ENCODE measurements at regions not wholly inside any gene's neighbourhood (a gene's known extent, or its start where the extent isn't known, plus 50 kb on each side); places are given as distances from the start of the nearest gene placed in this dataset.

DNA sequence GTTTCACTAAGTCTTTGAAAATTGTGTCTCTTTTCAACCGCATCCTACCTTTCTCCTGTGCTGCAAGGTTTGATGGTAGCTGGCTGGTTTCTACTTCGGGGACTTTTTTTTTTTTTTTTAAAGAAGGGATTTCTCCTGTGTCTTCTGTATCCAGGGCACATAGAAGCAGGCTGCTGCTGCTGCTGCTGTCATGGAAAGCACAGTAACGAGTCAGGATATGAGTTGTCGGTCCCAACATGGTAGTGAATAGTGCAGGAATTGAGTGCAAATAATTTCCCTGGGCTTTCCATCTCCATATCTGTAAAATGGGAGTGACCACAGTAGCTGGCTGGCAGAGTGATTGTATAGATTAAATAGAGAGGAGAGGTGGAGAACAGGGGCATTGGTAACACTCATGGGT, 118.3 kb upstream of the NAV2 start:
- Histone ChIP-seq H2AFZ (ENCODE audit: low read length) (no peak overlapping the region), H2AK5ac (ENCODE audit: low read depth, low read length) (no peak overlapping the region), H2BK5ac (ENCODE audit: low read length) (no peak overlapping the region), H3K36me3 (replicated peaks in 1 of 2; ENCODE audit: control insufficient read depth in 2 of 2, insufficient read depth in 2 of 2, low read length in 2 of 2) (no peaks in the 10 kb centered on the region), H3K4ac (ENCODE audit: low read length) (no peak overlapping the region), H3K79me1 (ENCODE audit: low read depth, low read length) (no peaks in the 10 kb centered on the region), H4K91ac (ENCODE audit: low read depth, low read length, poor library complexity) (no peak overlapping the region), H3K23ac (ENCODE audit: low read depth, low read length, poor library complexity) (no peak overlapping the region), H2BK120ac (ENCODE audit: low read depth, low read length) (no peak overlapping the region), H3K4me2 (ENCODE audit: insufficient read depth, low read length, poor library complexity, severe bottlenecking) (no peak overlapping the region), H4K8ac (ENCODE audit: low read depth, low read length) (no peak overlapping the region), H3K14ac (ENCODE audit: low read length) (no peak overlapping the region), H2BK15ac (ENCODE audit: low read length) (no peak overlapping the region), H3K4me3 (ENCODE audit: low read length in 2 of 2) (no peak overlapping the region), H2BK12ac (ENCODE audit: low read length) (no peak overlapping the region), H3K27me3 (ENCODE audit: control insufficient read depth in 3 of 3, insufficient read depth in 3 of 3, low read depth in 1 of 3, low read length in 3 of 3) (no peaks in the 10 kb centered on the region), H3K9ac (ENCODE audit: low read depth, low read length, poor library complexity) (no peak overlapping the region), H3K27ac (replicated peaks; ENCODE audit: low read length) (no peak overlapping the region), H3K4me1 (ENCODE audit: control insufficient read depth in 2 of 2, insufficient read depth in 1 of 2, low read depth in 1 of 2, low read length in 2 of 2) (peaks cover 2 to 4% of the 10 kb centered on the region in 2 donors), H3K18ac (ENCODE audit: low read length) (no peak overlapping the region), H3K9me3 (replicated peaks in 1 of 2; ENCODE audit: control insufficient read depth in 2 of 2, insufficient read depth in 1 of 2, low read depth in 1 of 2, low read length in 2 of 2) (no peaks in the 10 kb centered on the region)
- no CpG with 5 or more reads among the region's 4 CpGs for WGBS, 2 donors (ENCODE audit: extremely low coverage in 2 of 2, insufficient read length in 2 of 2, insufficient replicate concordance in 1 of 2)
- no peak for DNase-seq (ENCODE audit: low spot score)

DNA sequence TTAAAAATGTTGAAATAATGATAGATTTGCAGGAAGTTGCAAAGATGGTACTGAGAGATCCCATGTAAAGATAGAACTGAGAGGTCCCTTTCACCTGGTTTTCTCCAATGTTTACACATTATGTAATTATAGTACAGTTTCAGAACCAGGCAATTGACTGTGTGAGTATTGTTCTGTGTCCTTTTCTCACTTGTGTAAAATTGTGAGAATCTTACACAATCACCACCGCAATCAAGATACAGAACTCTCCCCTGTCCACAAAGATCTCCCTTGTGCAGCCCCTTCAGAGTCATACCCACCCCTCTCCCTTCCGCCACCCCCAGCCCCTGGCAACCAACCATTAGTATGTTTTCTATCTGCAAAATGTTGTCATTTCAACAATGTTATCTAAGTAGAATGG, 119.8 kb upstream of the NAV2 start:
- WGBS, 2 donors (ENCODE audit: extremely low coverage in 2 of 2, insufficient read length in 2 of 2, insufficient replicate concordance in 1 of 2) = no CpG with 5 or more reads among the region's 2 CpGs
- H3K4ac ChIP-seq (ENCODE audit: low read length) = no peak overlapping the region
- no peak overlapping the region for H3K18ac ChIP-seq (ENCODE audit: low read length)
- H3K4me3 ChIP-seq (ENCODE audit: low read length in 2 of 2) = no peak overlapping the region
- no peak overlapping the region for H3K4me2 ChIP-seq (ENCODE audit: insufficient read depth, low read length, poor library complexity, severe bottlenecking)
- H2BK15ac ChIP-seq (ENCODE audit: low read length) = no peak overlapping the region
- peaks cover 0 to 1% of the 10 kb centered on the region in 2 donors for H3K4me1 ChIP-seq (ENCODE audit: control insufficient read depth in 2 of 2, insufficient read depth in 1 of 2, low read depth in 1 of 2, low read length in 2 of 2)
- H2BK120ac ChIP-seq (ENCODE audit: low read depth, low read length) = no peak overlapping the region
- no peak overlapping the region for H2BK12ac ChIP-seq (ENCODE audit: low read length)
- no peak overlapping the region for H3K27ac ChIP-seq (replicated peaks; ENCODE audit: low read length)
- H2AFZ ChIP-seq (ENCODE audit: low read length) = no peak overlapping the region
- no peak for DNase-seq (ENCODE audit: low spot score)
- no peaks in the 10 kb centered on the region for H3K9me3 ChIP-seq (replicated peaks in 1 of 2; ENCODE audit: control insufficient read depth in 2 of 2, insufficient read depth in 1 of 2, low read depth in 1 of 2, low read length in 2 of 2)
- no peaks in the 10 kb centered on the region for H3K79me1 ChIP-seq (ENCODE audit: low read depth, low read length)
- no peak overlapping the region for H3K14ac ChIP-seq (ENCODE audit: low read length)
- no peak overlapping the region for H2BK5ac ChIP-seq (ENCODE audit: low read length)
- no peak overlapping the region for H4K8ac ChIP-seq (ENCODE audit: low read depth, low read length)
- no peak overlapping the region for H3K23ac ChIP-seq (ENCODE audit: low read depth, low read length, poor library complexity)
- no peaks in the 10 kb centered on the region for H3K36me3 ChIP-seq (replicated peaks in 1 of 2; ENCODE audit: control insufficient read depth in 2 of 2, insufficient read depth in 2 of 2, low read length in 2 of 2)
- no peak overlapping the region for H4K91ac ChIP-seq (ENCODE audit: low read depth, low read length, poor library complexity)
- no peaks in the 10 kb centered on the region for H3K27me3 ChIP-seq (ENCODE audit: control insufficient read depth in 3 of 3, insufficient read depth in 3 of 3, low read depth in 1 of 3, low read length in 3 of 3)
- H3K9ac ChIP-seq (ENCODE audit: low read depth, low read length, poor library complexity) = no peak overlapping the region
- no peak overlapping the region for H2AK5ac ChIP-seq (ENCODE audit: low read depth, low read length)

DNA sequence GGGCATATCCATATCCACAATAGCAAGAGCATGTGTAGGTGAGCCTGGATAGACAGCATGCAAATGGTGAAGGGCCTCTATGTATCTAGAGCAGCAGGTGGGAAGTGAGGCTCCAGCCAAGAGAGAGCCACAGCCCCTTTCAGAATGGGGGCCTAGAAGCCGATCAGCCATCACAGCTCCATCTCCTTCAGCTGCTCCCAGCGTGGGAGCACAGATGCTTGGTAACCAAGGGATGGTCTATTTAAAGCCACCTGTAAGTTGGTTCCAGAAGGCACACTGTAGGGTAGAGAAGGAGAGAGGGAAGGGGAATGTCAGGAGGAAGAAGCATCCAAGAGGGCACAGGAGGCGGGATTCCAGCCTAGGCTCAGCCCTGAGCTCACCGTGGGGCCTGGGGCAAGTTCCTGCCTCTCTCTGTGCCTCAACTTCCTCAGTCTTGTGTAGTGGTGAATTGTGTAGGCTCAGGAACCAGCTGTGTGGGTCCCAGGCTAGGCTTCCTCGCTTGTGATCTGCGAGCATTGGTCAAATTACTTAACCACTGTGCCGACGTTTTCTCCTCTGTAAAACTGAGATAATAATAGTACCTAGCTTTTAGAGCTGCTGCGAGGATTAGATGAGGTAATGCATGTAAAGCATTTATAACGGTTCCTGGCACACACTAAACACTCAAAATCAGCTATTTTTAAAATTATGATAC, 122.9 kb upstream of the NAV2 start:
- Histone ChIP-seq H3K4me3 (ENCODE audit: low read length in 2 of 2) (peak overlapping the region in 1 of 2 donors; percentile 2), H3K36me3 (replicated peaks in 1 of 2; ENCODE audit: control insufficient read depth in 2 of 2, insufficient read depth in 2 of 2, low read length in 2 of 2) (peaks cover 0 to 2% of the 10 kb centered on the region in 2 donors), H2AK5ac (ENCODE audit: low read depth, low read length) (no peak overlapping the region), H3K14ac (ENCODE audit: low read length) (peak overlapping the region; percentile 3), H3K4ac (ENCODE audit: low read length) (no peak overlapping the region), H4K8ac (ENCODE audit: low read depth, low read length) (no peak overlapping the region), H2BK12ac (ENCODE audit: low read length) (no peak overlapping the region), H3K27me3 (ENCODE audit: control insufficient read depth in 3 of 3, insufficient read depth in 3 of 3, low read depth in 1 of 3, low read length in 3 of 3) (no peaks in the 10 kb centered on the region), H3K18ac (ENCODE audit: low read length) (peak overlapping the region; percentile 13), H3K9me3 (replicated peaks in 1 of 2; ENCODE audit: control insufficient read depth in 2 of 2, insufficient read depth in 1 of 2, low read depth in 1 of 2, low read length in 2 of 2) (peaks cover 0 to 7% of the 10 kb centered on the region in 2 donors), H2BK120ac (ENCODE audit: low read depth, low read length) (no peak overlapping the region), H4K91ac (ENCODE audit: low read depth, low read length, poor library complexity) (no peak overlapping the region), H2BK15ac (ENCODE audit: low read length) (no peak overlapping the region), H3K9ac (ENCODE audit: low read depth, low read length, poor library complexity) (no peak overlapping the region), H3K4me1 (ENCODE audit: control insufficient read depth in 2 of 2, insufficient read depth in 1 of 2, low read depth in 1 of 2, low read length in 2 of 2) (no peaks in the 10 kb centered on the region), H2AFZ (ENCODE audit: low read length) (no peak overlapping the region), H3K79me1 (ENCODE audit: low read depth, low read length) (no peaks in the 10 kb centered on the region), H3K23ac (ENCODE audit: low read depth, low read length, poor library complexity) (no peak overlapping the region), H3K4me2 (ENCODE audit: insufficient read depth, low read length, poor library complexity, severe bottlenecking) (no peak overlapping the region), H3K27ac (replicated peaks; ENCODE audit: low read length) (no peak overlapping the region), H2BK5ac (ENCODE audit: low read length) (no peak overlapping the region)
- no peak for DNase-seq (ENCODE audit: low spot score)
- WGBS, 2 donors (ENCODE audit: extremely low coverage in 2 of 2, insufficient read length in 2 of 2, insufficient replicate concordance in 1 of 2) = no CpG with 5 or more reads among the region's 10 CpGs

DNA sequence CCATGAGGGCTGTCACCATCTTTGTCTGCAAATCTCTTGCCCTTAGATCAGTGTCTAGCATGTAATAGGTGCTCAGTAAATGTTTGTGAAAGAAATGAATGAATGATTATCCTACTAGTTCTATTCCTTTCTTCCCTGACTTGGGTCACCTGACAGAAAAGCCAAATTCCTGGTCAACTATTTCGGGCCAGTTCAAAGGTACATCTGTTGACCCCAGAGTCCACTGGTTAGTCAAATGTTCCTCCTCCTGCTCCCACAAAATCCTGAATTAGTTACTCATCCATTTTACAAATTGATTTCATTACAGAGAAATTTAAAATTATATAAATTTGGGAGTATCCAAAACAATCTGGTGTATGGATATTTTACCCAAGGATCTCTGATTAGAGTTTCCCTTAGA, 124.7 kb upstream of the NAV2 start:
- peaks cover 0 to 7% of the 10 kb centered on the region in 2 donors for H3K9me3 ChIP-seq (replicated peaks in 1 of 2; ENCODE audit: control insufficient read depth in 2 of 2, insufficient read depth in 1 of 2, low read depth in 1 of 2, low read length in 2 of 2)
- peaks cover 0 to 2% of the 10 kb centered on the region in 2 donors for H3K36me3 ChIP-seq (replicated peaks in 1 of 2; ENCODE audit: control insufficient read depth in 2 of 2, insufficient read depth in 2 of 2, low read length in 2 of 2)
- no peak overlapping the region for H3K14ac ChIP-seq (ENCODE audit: low read length)
- WGBS, 2 donors (ENCODE audit: extremely low coverage in 2 of 2, insufficient read length in 2 of 2, insufficient replicate concordance in 1 of 2) = no CpG with 5 or more reads among the region's 1 CpG
- H2BK12ac ChIP-seq (ENCODE audit: low read length) = no peak overlapping the region
- H2AK5ac ChIP-seq (ENCODE audit: low read depth, low read length) = no peak overlapping the region
- H3K79me1 ChIP-seq (ENCODE audit: low read depth, low read length) = no peaks in the 10 kb centered on the region
- no peaks in the 10 kb centered on the region for H3K4me1 ChIP-seq (ENCODE audit: control insufficient read depth in 2 of 2, insufficient read depth in 1 of 2, low read depth in 1 of 2, low read length in 2 of 2)
- no peak overlapping the region for H3K23ac ChIP-seq (ENCODE audit: low read depth, low read length, poor library complexity)
- no peaks in the 10 kb centered on the region for H3K27me3 ChIP-seq (ENCODE audit: control insufficient read depth in 3 of 3, insufficient read depth in 3 of 3, low read depth in 1 of 3, low read length in 3 of 3)
- H3K9ac ChIP-seq (ENCODE audit: low read depth, low read length, poor library complexity) = no peak overlapping the region
- H3K4me2 ChIP-seq (ENCODE audit: insufficient read depth, low read length, poor library complexity, severe bottlenecking) = no peak overlapping the region
- no peak overlapping the region for H3K18ac ChIP-seq (ENCODE audit: low read length)
- H2BK120ac ChIP-seq (ENCODE audit: low read depth, low read length) = no peak overlapping the region
- no peak for DNase-seq (ENCODE audit: low spot score)
- no peak overlapping the region for H4K8ac ChIP-seq (ENCODE audit: low read depth, low read length)
- no peak overlapping the region for H4K91ac ChIP-seq (ENCODE audit: low read depth, low read length, poor library complexity)
- no peak overlapping the region for H2BK5ac ChIP-seq (ENCODE audit: low read length)
- no peak overlapping the region for H3K4me3 ChIP-seq (ENCODE audit: low read length in 2 of 2)
- no peak overlapping the region for H2BK15ac ChIP-seq (ENCODE audit: low read length)
- no peak overlapping the region for H3K4ac ChIP-seq (ENCODE audit: low read length)
- no peak overlapping the region for H3K27ac ChIP-seq (replicated peaks; ENCODE audit: low read length)
- no peak overlapping the region for H2AFZ ChIP-seq (ENCODE audit: low read length)

Measured in neuronal stem cell (in vitro differentiated cells).